Stimulated activated CD4-positive, alpha-beta T cell treated with anti-CD3 and anti-CD28 coated beads, Interleukin-12 subunit alpha, Interleukin-12 subunit beta, amount 100 ng/mL, for 4 hours (primary cell): ENCODE measurements at regions not wholly inside any gene's neighbourhood (a gene's known extent, or its start where the extent isn't known, plus 50 kb on each side); places are given as distances from the start of the nearest gene placed in this dataset.
"Not testable (repeated sequence)": the region's sequence is repeated elsewhere in the genome, so short reads cannot be mapped to it uniquely, and the experiment has no call there.

Experiments used
- DNase-seq: peaks from one replicate; pipeline ENCODE4 v3.0.0-alpha.2; 2020

DNA sequence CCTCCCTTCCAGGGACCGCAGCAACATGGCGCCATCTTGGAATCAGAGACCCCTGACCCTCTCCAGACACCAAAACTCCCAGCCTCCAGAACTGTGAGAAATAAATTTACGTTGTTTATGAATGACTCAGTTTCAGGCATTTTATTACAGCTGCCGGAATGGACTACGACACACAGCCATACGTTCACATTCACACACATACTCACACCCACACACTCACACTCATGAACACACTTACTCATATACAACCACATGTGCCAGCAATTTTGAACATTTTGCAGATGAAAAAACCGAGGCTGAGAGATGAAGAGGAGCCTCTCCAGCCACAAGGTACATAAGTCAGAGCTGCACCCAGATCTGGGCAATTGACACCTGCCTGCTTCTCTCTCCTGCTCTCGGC, 151.0 kb upstream of the RAB4A start:
- no peak for DNase-seq

DNA sequence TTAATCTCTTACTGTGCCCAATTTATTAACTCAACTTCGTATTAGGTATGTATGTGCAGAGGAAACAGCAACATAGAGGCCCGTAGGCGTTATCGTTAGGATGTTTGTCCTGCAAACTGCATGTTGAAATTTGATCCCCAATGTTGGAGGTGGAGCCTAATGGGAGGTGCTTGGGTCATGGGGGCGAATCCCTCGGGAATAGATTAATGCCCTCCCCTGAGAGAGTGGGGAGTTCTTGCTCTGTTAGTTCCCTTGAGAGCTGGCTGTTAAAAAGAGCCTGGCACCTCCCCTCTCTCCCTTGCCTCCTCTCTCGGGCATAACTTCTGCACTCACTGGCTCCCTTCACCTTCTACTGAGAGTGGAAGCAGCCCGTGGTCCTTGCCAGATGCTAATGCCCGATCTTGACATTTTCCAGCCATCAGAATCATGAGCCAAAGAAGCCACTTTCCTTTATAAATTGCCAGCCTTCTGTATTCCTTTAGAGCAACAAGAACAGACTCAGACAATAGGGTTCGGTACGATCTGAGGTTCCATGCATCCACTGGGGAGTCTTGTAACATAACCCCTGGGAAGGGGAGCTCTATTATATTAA, 149.0 kb upstream of the RAB4A start:
- no peak for DNase-seq

DNA sequence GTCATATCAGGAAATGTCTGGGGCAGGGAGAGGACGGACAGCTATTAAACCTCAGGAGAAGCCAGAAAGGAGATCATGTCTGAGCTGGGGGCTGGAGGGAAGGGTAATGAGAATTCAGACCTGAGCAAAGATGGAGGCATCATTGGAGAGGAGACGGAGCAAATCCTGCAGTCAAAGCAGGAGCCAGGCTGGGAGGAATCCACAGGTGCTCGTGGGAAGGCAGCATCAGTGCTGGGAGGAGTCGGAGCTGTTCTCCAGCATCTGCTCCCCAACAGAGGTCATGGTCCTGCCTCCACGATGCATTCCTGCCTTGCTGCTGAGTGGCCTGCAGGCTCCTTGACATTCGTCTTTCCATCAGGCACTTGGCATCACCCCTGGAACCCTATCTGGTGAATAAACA, 148.3 kb upstream of the RAB4A start:
- DNase-seq = no peak

DNA sequence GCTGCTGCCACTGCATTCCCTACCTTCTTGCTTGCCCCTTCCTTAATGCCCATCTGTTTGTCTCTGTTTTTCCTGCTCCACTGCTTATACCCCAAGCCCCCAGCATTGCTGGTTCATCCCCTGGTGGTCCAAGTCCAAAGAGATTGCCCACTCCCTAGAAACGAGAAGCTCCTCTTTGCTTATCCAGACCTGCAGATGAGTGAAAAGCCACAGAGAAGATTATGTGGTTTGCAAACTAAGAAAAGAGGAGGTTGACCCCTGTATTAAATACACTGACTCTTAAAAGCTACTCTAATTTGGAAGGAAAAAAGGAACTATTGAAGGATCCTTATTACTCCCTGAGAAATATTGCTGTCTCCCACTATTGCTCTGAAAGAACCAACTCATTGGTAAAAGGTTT, 146.8 kb upstream of the RAB4A start:
- no peak for DNase-seq

DNA sequence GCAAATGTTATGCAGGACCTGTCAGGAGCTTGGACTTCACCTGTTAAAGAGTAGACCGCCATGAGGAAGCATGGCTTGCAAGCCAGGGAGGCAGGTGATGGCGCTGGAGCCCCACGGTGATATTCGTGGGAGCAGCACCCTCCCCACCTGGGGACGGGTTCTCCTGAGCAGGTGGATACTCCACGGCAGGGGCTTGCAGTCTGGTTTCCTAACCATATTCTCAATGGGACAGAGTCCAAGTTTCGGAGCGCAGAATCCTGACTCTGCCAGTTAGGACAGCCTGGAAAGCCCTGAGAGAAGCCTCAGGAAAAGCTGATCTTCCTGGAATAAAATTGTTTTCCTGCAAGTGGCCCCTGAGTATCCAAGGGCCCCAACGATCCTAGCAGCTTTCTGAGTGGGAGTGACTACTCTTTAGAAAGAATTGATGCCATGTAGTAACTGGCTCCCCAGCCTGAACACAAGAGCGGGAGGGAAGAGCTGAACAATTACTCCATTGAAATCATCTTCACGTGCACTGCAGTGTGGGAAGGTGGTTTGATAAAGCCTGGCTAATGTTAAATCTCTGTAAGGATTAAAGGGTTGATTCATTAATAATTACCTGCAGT, 146.3 kb upstream of the RAB4A start:
- no peak for DNase-seq

DNA sequence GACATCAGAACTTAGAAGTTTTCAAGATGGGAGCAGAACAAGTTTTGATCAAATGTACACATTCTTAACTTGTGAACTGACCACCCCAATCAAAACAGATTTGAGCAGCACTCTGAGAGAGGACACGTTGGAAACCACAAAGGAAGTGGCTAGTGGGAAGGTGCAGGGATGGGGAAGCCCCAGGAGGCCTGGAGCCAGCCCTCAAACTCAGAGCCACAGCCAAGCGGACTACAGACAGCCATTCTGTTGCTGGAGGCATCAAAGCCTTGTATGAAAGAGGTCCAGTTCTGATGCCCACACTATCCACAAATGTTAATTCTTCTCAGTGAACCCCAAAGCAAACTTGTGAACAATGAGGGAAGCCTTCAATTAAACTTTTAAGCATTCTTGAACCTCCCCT, 143.6 kb upstream of the RAB4A start:
- no peak for DNase-seq

DNA sequence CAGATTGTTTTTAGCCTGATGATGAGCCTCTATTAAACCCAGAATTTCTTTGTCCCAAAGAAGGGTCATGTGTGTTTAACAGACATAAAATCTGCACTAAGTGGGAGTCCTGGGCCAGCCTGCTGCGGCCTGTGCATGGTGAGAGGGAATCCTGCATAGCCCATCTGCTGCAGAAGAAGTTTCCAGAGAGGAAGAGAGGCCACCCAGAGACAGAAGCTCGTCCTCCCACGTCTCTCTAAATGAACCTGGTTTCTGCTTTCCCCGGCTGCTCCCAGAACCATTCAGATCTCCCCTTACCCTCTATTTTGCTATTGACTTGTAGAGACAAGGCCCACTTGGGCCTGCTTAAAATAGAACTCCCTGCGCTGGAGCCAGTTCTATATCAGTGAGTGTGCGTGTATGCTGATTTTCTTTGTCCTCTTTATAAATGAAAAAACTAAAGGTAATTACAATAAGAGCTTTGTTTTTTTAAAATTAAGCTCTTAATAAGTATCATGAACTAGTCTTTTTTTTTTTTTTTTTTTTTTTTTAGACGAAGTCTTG, 142.8 kb upstream of the RAB4A start:
- DNase-seq = no peak

DNA sequence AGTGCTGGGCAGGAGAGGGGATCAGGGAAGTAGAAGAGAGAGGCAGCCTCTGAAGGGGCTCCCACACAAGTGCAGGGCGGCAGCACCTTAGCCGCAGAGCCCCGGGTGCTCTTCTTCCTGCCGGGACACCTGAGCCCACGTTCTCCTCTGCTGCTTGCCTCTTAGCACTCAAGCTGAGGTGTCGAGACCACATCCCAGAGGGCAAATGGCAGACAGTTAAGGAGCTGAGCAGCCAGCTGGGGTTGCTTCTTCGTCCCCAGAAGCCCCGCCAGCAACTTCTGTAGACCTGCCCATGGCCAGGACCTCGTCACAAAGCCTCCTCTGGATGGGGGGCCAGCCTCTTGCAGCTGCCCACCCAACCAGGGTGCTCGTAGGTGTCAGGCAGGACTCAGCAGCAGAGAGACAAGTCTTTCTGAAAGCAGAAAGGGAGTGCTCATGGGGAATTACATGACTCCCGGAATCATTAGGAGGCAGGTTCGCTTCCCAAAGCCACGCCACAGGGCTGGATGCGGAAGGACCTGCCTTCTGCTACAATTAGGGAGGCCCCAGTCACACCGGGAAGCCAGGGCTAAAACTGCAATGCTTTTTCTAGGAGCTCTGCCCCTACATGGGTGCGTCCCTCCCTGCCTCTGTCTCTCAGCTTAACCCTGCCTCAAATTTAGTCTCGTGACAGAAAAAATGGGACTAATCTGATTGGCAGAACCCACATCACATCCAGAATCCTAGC, 141.4 kb upstream of the RAB4A start:
- DNase-seq = peak; percentile 11

DNA sequence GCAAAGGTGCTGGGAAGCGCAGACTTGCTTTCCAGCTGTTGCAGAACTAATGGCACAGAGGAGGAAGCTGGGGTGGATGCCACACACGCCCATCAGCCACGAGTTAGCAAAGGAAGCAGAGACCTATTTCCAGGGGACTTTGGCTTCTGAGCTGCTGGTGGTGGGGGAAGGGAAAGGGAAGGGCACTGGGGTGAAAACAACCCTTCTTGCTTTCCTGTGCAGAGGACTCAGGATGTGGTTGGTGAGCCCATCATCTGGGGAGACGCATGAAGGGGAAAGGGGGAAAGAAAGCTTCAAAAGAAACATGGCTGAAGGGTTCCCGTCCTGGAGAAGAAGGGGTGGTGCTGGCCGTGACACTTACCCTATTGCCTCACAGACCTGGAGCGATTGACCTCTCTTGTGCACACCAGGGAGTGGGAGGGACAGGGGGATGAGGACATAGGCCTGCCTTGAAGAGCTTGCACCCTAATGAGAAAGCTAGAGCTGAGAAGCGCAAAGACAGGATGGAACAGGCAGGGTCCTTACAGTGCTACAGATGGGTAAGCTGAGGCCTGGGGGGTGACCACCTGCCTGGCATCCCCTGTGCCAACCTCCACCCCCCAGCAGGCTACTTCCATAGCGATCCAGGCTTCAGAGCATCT, 140.8 kb upstream of the RAB4A start:
- DNase-seq = no peak

DNA sequence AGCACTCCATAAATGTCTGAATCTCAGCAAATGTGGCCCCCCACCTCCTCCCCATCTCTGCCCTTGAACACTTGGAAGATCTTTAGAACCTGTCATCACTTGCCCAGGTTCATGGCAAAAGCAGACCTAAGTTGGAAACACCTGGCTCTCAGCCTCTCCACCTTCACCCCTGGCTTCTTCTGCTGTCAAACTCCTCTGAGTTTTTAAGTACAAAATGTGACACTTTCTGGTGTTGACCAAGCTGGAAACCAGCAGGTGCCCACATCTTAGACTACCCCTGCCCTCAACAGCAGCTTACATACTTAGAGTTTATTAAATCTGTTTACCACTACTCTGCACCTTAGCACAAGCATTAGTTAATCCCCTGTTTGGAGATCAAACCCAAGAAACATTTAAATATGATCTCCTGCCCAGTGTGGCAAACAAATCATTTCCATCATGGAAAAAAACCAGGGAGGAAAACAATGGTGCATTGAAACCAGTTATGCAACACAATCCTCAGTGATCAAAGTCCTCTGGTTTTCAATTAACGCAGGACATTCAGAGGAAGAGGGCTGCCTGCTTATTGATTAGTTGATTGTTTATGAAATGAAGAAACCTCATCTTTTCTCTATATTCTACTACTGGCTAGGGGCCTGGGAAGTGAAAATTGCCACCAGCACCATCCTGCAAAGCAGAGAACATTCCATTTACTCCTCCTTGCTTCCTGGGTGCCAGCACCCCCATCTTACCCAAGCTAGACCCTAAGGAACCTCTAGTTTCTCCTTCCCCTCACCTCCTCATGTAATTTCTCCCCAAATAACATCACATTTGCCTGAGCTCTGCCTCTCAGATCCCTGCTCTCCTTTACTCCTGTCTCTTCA, 139.4 kb upstream of the RAB4A start:
- no peak for DNase-seq

DNA sequence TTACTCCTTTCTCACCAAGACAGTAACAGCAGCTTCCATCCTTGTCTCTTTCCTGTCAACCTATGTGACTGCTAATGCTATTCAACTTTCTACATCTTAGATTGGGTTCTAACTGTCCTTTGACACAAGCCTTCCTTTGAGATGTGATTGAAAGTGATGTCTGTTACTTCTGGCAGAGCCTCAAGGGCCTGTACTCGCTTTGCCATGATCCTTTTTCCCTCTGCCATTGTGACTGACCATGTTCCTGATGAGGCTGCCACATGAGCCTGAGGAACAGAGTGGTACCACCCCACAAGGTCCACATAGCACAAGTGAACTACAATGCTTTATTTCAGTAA, 138.8 kb upstream of the RAB4A start:
- no peak for DNase-seq

DNA sequence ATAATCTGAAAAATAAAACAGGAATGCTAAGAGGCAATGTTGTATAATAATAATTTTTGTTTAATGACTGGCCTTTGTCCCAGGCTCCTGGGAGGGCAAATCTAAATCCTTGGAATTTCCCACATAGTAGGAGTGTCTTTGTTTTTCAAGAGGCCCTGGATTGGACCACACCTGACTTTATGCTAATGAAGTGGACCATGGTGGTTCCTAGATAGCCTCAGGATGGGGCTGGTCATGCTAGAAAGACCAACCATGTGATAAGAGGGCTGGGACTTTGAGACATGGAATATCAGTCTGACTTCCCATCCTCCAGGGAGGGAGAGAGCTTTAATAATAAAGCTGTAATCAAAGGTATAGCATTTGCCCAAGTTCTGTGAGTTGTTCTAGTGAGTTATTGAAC, 138.2 kb upstream of the RAB4A start:
- no peak for DNase-seq

DNA sequence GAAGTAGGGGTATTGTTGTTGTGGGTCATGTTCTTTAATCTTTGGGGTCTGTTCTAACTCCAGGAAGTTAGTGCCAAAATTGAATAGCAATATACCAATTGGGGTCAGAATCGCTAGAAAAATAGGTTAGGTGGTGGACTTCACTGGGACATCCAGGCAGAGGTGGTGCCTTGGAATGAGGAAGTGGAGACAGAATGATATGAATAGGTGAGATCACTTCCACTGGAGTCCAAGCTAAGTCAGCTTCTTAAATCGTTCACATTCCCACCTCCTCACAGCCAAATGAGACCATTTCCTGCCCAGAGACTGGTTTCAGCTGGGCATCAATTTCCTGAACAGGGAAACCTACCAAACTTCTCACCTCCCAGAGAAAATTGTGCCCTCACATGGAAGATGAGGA, 137.8 kb upstream of the RAB4A start:
- no peak for DNase-seq

DNA sequence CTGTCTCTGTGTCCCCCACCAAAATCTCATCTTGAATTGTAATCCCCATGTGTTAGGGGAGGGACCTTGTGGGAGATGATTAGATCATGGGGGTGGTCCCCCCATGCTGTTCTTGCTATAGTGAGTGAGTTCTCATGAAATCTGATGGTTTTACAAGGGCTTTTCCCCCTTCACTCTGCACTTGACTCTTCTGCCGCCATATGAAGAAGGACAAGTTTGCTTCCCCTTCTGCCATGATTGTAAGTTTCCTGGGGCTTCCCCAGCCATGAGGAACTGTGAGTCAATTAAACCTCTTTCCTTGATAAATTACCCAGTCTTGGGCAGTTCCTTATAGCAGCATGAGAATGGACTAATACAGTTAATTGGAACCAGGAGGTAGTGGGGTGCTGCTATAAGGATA, 137.1 kb upstream of the RAB4A start:
- no peak for DNase-seq

DNA sequence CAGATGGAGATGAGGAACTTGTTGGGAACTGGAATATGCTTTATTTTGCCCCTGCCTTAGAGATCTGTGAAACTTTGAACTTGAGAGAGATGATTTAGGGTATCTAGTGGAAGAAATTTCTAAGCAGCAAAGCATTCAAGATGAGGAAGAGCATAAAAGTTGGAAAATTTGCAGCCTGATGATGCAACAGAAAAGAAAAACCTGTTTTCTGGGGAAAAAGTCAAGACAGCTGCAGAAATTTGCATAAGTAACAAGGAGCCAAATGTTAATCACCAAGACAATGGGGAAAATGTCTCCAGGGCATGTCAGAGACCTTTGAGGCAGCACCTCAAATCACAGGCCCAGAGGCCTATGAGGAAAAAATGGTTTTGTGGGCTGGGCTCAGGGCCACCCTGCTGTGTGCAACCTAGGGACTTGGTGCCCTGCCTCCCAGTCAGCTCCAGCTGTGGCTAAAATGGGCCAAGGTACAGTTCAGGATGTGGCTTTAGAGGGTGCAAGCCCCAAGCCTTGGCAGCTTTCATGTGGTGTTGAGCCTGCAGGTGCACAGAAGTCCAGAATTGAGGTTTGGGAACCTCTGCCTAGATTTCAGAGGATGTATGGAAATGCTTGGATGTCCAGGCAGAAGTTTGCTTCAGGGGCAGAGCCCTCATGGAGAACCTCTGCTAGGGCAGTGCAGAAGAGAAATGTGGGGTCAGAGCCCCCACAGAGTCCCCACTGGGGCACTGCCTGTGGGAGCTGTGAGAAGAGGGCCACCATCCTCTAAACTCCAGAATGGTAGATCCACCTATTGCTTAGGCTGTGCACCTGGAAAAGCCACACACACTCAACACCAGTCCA, 136.3 kb upstream of the RAB4A start:
- not testable (repeated sequence) for DNase-seq

DNA sequence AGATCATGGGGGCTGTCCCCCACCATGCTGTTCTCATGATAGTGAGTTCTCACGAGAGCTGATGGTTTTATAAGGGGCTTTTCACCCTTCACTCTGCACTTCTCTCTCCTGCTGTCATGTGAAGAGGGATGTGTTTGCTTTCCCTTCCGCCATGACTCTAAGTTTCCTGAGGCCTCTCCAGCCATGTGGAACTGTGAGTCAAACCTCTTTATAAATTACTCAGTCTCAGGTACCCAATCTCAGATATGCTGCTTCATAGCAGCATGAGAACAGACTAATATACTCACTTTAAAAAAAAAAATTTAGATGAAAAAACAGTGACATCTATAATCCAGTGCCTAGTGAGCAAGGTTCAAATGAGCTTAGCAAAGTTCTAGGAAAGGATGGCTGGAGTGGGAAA, 135.1 kb upstream of the RAB4A start:
- no peak for DNase-seq

DNA sequence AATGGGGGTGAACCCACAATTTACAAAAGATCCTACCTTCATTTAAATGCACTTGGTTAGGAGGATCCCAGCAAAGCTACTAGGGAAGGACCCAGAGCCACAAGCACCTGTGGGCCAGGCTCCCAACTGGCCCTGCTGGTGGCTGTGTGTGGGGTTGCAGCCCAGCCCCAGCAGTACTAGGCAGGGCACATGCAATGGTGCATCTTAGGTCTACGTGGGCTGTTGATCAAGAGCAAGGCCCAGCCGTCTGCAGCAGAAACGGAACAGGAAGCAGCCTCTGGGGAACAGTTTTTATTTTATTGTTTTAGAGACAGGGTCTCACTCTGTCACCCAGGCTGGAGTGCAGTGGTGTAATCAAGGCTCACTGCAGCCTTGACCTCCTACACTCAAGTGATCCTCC, 134.1 kb upstream of the RAB4A start:
- DNase-seq = no peak

DNA sequence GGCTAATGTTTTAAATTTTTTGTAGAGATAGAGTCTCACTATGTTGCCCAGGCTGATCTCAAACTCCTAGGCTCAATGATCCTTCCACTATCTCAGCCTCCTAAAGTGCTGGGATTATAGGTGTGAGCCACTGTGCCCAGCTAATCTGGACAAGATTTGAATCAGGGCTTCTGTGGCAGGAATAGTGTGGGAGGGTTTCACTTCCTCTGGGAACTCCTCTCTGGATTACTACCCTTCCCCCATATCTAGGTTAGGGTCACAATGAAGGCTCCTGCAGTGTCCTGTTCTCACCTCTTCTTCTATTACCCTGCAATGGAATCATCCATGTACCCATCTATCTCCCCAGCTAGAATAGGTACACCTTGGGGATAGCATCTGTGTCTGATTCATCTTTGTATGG, 133.6 kb upstream of the RAB4A start:
- DNase-seq = no peak

DNA sequence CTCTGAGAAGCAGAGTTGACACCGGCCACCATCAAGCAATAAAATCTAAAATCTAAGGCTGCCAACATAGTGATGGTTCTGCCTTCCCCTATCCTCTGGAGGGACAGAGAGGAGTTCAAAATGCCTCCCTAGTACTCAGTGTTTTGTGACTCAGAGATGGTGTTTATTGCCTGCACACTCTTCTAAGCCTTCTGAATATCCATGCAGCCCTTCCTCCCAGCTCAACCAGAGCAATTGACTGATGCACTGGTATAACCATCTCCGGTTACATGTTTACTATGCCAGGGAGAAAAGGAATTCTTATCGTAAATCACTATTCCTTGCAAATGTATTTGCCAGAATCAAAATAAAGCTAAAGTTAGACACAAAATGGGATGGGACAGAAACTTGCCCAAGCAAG, 132.9 kb upstream of the RAB4A start:
- no peak for DNase-seq

DNA sequence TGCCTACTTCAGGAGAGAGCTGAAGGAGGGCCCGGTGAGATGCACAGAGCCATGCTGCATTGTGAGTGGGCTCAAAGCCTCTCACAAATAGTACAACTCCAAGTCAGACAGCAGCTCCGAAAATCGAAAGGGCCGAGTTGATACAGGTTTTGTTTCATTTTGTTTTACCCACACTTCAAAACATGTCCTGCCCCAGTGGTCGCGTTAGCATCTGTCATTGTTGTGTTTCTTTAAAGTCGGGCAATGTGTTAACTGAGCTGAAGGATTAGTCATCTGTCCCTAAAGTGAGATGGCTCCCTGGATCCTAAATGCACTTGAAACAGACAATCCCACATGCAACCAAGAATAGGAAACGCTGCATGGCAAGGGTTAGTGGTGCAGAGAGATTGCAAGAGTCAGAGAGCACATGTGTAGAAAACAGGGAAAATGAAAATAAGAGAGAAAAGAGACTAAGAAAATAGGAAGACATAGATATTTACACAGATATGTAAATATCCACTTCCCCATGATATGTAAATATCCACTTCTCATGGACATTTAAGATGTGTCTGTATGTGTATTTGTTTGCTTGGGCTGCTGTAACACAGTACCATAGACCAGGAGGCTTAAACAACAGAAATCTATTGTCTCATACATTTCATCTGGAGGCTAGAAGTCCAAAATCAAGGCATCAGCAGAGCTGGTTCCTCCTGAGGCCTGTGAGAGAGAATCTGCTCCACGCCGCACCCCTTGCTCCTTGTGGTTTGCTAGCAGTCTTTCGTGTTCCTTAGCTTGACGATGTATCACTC, 131.4 kb upstream of the RAB4A start:
- no peak for DNase-seq

DNA sequence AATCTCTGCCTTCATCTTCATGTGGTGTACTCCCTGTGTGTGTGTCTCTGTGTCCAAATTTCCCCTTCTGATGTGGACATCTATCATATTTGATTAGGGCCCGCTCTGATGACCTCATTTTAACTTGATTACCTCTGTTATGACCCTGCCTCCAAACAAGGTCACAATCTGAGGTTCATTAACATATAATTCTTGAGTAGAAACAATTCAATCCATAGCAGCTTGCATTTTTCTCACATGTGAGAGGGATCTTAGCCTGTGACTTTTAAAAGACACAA, 130.9 kb upstream of the RAB4A start:
- DNase-seq = no peak

DNA sequence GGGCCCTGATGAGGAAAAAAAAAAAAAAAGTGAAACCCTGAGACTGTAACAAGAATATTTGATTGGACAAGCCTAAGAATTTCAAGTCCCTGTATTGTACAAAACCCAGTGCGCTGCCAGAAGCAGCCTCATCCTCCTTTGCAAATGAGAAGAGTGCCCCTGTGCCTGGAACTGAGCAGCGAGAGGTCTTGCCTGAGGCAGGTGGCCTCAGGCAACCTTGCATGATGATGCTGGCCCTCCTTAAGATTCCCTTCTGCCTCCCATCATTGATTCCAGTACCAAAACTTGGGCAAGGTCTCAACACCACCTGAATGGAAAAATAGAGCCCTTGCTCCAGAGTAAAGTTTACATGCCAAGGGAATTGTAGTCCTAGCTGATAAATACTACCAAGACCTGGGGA, 129.6 kb upstream of the RAB4A start:
- DNase-seq = no peak
